ENCODE measurements at regions not wholly inside any gene's neighbourhood (a gene's known extent, or its start where the extent isn't known, plus 50 kb on each side); places are given as distances from the start of the nearest gene placed in this dataset.

DNA sequence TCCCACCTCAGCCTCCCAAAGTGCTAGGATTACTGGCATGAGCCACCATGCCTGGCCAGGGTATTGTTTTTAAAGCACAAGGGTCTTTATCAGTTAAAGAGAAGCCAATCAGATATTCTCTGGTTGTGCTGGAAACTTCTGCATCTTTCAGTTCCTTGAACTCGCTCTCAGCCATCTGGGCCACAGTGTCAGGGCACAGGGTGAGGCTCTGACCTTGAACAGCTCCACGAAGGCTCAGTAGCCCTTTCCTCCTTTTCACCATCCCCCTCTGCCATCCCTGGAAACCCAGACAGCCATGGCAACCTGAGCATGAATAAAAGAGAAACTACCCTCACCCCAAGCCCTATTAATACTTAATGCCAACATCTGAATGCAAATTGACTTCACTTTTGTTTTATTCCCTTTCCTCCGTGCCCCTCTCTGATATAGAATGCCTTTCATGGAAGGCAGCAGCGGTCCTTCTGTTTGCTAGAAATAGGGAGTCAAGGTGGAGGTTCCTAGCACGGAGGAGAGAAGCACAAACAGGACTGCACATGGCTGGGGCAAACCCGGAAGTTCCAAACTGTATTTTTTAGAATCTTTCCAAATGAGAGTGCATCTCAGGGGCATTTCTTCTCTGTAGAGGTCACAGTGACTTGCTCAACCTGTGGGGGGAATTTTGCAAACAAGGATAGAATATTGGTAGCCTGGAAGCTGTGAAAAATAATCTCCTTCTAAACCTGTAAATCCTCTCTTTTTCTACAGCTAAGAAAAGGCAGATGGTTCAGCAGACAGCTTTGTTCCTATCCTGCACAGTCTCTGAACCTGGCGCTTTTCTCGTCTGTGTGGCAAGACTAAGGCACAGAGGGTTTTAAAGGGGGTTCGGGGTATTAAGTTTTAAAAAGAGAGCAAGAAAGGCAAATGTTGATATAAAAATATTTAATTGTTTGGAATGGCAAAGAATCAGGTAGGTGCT, 176.4 kb upstream of the RREB1 start:
- Histone ChIP-seq H3K9ac (ENCODE audit: extremely low read depth, insufficient read length, low read length) (no peak overlapping the region), H4K5ac (ENCODE audit: insufficient read length, low read depth, low read length) (no peak overlapping the region), H3K14ac (ENCODE audit: insufficient read depth, low read length) (no peak overlapping the region), H2BK20ac (ENCODE audit: low read depth, low read length, poor library complexity, severe bottlenecking) (no peak overlapping the region), H3K79me1 (ENCODE audit: insufficient read depth, low read depth, low read length, poor library complexity, severe bottlenecking) (no peaks in the 10 kb centered on the region), H3K4ac (ENCODE audit: low read depth, low read length) (no peak overlapping the region), H3K4me1 (ENCODE audit: insufficient read depth, low read length) (no peaks in the 10 kb centered on the region), H3K18ac (ENCODE audit: insufficient read length, low read depth, low read length) (no peak overlapping the region), H3K56ac (ENCODE audit: insufficient read length, low read depth, low read length) (no peak overlapping the region), H2BK15ac (ENCODE audit: low read depth, low read length) (no peak overlapping the region), H3T11ph (ENCODE audit: low read length) (no peak overlapping the region), H3K27me3 (ENCODE audit: insufficient read depth, low read length) (no peaks in the 10 kb centered on the region), H3K79me2 (ENCODE audit: insufficient read depth, low read length) (no peaks in the 10 kb centered on the region), H4K91ac (ENCODE audit: insufficient read length, low read depth, low read length) (no peak overlapping the region), H2AK5ac (ENCODE audit: insufficient read length, low read length) (no peak overlapping the region), H2AFZ (ENCODE audit: low read length) (no peak overlapping the region), H3K9me3 (ENCODE audit: control insufficient read depth, low read depth, low read length) (no peaks in the 10 kb centered on the region), H4K20me1 (ENCODE audit: control insufficient read depth, insufficient read depth, insufficient read length) (no peaks in the 10 kb centered on the region), H4K8ac (replicated peaks; ENCODE audit: insufficient read length, low read depth, low read length) (no peak overlapping the region), H3K23me2 (ENCODE audit: insufficient read length, low read depth, low read length, poor library complexity, severe bottlenecking) (no peaks in the 10 kb centered on the region), H2BK5ac (ENCODE audit: insufficient read length, low read length) (no peak overlapping the region), H2BK120ac (ENCODE audit: low read depth, low read length, poor library complexity, severe bottlenecking) (no peak overlapping the region), H3K4me2 (ENCODE audit: insufficient read depth, insufficient read length, low read length) (no peak overlapping the region), H2BK12ac (ENCODE audit: insufficient read length, low read depth, low read length) (no peak overlapping the region), H3K27ac (ENCODE audit: insufficient read length, low read depth, low read length) (no peak overlapping the region), H3K23ac (ENCODE audit: insufficient read length, low read depth, low read length) (no peak overlapping the region)
- 100% methylated on average over 1 of the region's 9 CpGs for WGBS (ENCODE audit: extremely low coverage, insufficient read length, low lambda C conversion rate)
- H3K9me3 Mint-ChIP-seq = no peaks in the 10 kb centered on the region; a peak in 2 of 5 replicates
- TF ChIP-seq, protein P1, sequence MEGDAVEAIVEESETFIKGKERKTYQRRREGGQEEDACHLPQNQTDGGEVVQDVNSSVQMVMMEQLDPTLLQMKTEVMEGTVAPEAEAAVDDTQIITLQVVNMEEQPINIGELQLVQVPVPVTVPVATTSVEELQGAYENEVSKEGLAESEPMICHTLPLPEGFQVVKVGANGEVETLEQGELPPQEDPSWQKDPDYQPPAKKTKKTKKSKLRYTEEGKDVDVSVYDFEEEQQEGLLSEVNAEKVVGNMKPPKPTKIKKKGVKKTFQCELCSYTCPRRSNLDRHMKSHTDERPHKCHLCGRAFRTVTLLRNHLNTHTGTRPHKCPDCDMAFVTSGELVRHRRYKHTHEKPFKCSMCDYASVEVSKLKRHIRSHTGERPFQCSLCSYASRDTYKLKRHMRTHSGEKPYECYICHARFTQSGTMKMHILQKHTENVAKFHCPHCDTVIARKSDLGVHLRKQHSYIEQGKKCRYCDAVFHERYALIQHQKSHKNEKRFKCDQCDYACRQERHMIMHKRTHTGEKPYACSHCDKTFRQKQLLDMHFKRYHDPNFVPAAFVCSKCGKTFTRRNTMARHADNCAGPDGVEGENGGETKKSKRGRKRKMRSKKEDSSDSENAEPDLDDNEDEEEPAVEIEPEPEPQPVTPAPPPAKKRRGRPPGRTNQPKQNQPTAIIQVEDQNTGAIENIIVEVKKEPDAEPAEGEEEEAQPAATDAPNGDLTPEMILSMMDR (conservative IDR thresholded peaks at IDR 0.05) = no peak
- no peaks in the 10 kb centered on the region for H3K36me3 Mint-ChIP-seq (ENCODE audit: insufficient read depth in 1 of 3, low read depth in 3 of 3)
- no peak overlapping the region for H3K4me3 Mint-ChIP-seq
- no peak overlapping the region for H3K27ac Mint-ChIP-seq
- peaks cover 6 to 15% of the 10 kb centered on the region in 2 experiments; a peak in 3 of 4 replicates for H3K4me1 Mint-ChIP-seq
- no peak for DNase-seq
- peaks cover 5% of the 10 kb centered on the region for H3K27me3 Mint-ChIP-seq (ENCODE audit: low read depth)
